PC-3 (cell line): ENCODE measurements at regions not wholly inside any gene's neighbourhood (a gene's known extent, or its start where the extent isn't known, plus 50 kb on each side); places are given as distances from the start of the nearest gene placed in this dataset.

Experiments
- EZH2 ChIP-seq: fragments of 300-600 bp; sonication (generic); IDR thresholded peaks from one replicate; pipeline ENCODE4 v1.6.1; 2017; ENCODE audit warnings: antibody characterized with exemption, mild to moderate bottlenecking, low read length; ENCODE audit not compliant: unreplicated experiment
- TF ChIP-seq, protein P1 (sequence below): fragments of 300-600 bp; sonication (generic); conservative IDR thresholded peaks from 2 replicates; pipeline ENCODE4 v1.5.1; 2017; ENCODE audit warnings: antibody characterized with exemption, low read depth, mild to moderate bottlenecking, low read length

- TF ChIP-seq, protein P1, sequence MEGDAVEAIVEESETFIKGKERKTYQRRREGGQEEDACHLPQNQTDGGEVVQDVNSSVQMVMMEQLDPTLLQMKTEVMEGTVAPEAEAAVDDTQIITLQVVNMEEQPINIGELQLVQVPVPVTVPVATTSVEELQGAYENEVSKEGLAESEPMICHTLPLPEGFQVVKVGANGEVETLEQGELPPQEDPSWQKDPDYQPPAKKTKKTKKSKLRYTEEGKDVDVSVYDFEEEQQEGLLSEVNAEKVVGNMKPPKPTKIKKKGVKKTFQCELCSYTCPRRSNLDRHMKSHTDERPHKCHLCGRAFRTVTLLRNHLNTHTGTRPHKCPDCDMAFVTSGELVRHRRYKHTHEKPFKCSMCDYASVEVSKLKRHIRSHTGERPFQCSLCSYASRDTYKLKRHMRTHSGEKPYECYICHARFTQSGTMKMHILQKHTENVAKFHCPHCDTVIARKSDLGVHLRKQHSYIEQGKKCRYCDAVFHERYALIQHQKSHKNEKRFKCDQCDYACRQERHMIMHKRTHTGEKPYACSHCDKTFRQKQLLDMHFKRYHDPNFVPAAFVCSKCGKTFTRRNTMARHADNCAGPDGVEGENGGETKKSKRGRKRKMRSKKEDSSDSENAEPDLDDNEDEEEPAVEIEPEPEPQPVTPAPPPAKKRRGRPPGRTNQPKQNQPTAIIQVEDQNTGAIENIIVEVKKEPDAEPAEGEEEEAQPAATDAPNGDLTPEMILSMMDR, result no peak
- TF ChIP-seq EZH2, result no peak
Observed at GRCh38 chr18:34399892-34400291, 175.2 kb upstream of the NOL4 start.
